K562 (cell line): ENCODE measurements at regions not wholly inside any gene's neighbourhood (a gene's known extent, or its start where the extent isn't known, plus 50 kb on each side); places are given as distances from the start of the nearest gene placed in this dataset.

ENCODE experiments used
- ATAC-seq: fragments of 200-7000 bp; cut with Tn5 transposase; 3 replicates; pipeline ENCODE4 v1.9.1; 2020; ENCODE audit warnings: moderate library complexity
- BruUV-seq: library from RNA; stranded (reverse); fragments of 400-500 nt; replicated peaks from 2 replicates; lab custom pipeline; 2021; lab: Mats Ljungman, UMichigan
- CTCF ChIA-PET: fragments of 300-600 bp; formaldehyde crosslinking; extraction: SDS; loops from one replicate; lab custom pipeline; 2021; ENCODE audit warnings: low intra/inter-chr PET ratio; lab: Yijun Ruan, JAX
- POLR2A ChIA-PET: fragments of 300-600, 350-650 bp; sonication (Branson Sonifier 250); formaldehyde crosslinking; extraction: SDS; loops from one replicate; lab custom pipeline; 2021; ENCODE audit warnings: antibody characterized with exemption, inconsistent platforms; lab: Yijun Ruan, JAX
- DNase-seq, 4 experiments: peaks; one replicate each; pipeline versions ENCODE4 v3.0.0 to v3.0.0-alpha.2; 2011 to 2018; ENCODE audit warnings: low spot score in 3 of 4, mixed read lengths in 3 of 4; ENCODE audit errors: extremely low read depth in 1 of 4
- FAIRE-seq: peaks from 2 replicates; lab custom pipeline; 2011; peaks lifted over from hg19 to GRCh38; lab: Jason Lieb, UNC
- H2AFZ ChIP-seq: 2 replicates; pipeline ENCODE4 v1.6.0; 2011; ENCODE audit warnings: low read depth, low read length, control low read depth, inconsistent platforms
- H3K27ac ChIP-seq: fragments of 200-600 bp; 3 replicates; pipeline ENCODE4 v1.8.0; 2011; ENCODE audit warnings: low read depth, mild to moderate bottlenecking, control low read depth, inconsistent platforms, low read length, moderate library complexity, mixed read lengths; ENCODE audit errors: extremely low read depth
- H3K27me3 ChIP-seq, 2 experiments: fragments of 300-600 bp in 1 of 2; 2 replicates in 1 of 2; 3 replicates in 1 of 2; pipeline versions ENCODE4 v1.6.0 to v1.8.0; 2011; ENCODE audit warnings: inconsistent platforms in 2 of 2, low read length in 2 of 2, mild to moderate bottlenecking in 1 of 2, mixed read lengths in 1 of 2, moderate library complexity in 1 of 2; ENCODE audit not compliant: control insufficient read depth in 2 of 2, insufficient read depth in 2 of 2
- H3K36me3 ChIP-seq: fragments of 300-600 bp; 3 replicates; pipeline ENCODE4 v1.8.0; 2011; ENCODE audit warnings: mild to moderate bottlenecking, low read length, inconsistent platforms; ENCODE audit not compliant: control insufficient read depth, insufficient read depth
- H3K4me1 ChIP-seq, 2 experiments: fragments of 200-600 bp in 1 of 2; replicated peaks in 1 of 2; 2 replicates in 1 of 2; 3 replicates in 1 of 2; pipeline versions ENCODE4 v1.5.1 to v1.8.0; 2011; ENCODE audit warnings: inconsistent platforms in 2 of 2, low read length in 2 of 2, mild to moderate bottlenecking in 1 of 2, mixed read lengths in 1 of 2, moderate library complexity in 1 of 2; ENCODE audit not compliant: control insufficient read depth in 2 of 2, insufficient read depth in 2 of 2
- H3K4me2 ChIP-seq: 2 replicates; pipeline ENCODE4 v1.6.1; 2011; ENCODE audit warnings: low read length, control low read depth, inconsistent platforms, mixed read lengths; ENCODE audit not compliant: insufficient read depth
- H3K4me3 ChIP-seq: fragments of 200-600 bp; sonication (generic), shearing (Covaris generic); 2 replicates; pipeline ENCODE4 v1.5.1; 2016; ENCODE audit warnings: control low read depth, inconsistent platforms
- H3K79me2 ChIP-seq: fragments of 200-600 bp; 3 replicates; pipeline ENCODE4 v1.8.0; 2011; ENCODE audit warnings: low read length, inconsistent platforms; ENCODE audit not compliant: control insufficient read depth, insufficient read depth
- H3K9ac ChIP-seq, 2 experiments: 2 replicates each; pipeline versions ENCODE4 v1.6.0 to v1.6.1; 2011; ENCODE audit warnings: low read depth in 2 of 2, low read length in 2 of 2, control low read depth in 1 of 2, inconsistent platforms in 1 of 2, mild to moderate bottlenecking in 1 of 2, mixed read lengths in 1 of 2; ENCODE audit not compliant: insufficient read depth in 1 of 2
- H3K9me1 ChIP-seq: one replicate; pipeline ENCODE4 v1.6.0; 2011; ENCODE audit warnings: inconsistent platforms, mild to moderate bottlenecking, low read length, moderate library complexity; ENCODE audit not compliant: control insufficient read depth, insufficient read depth
- H3K9me3 ChIP-seq: replicated peaks from 2 replicates; pipeline ENCODE4 v1.5.1; 2011; ENCODE audit warnings: low read depth, low read length, inconsistent platforms; ENCODE audit not compliant: control insufficient read depth, insufficient read depth
- H4K20me1 ChIP-seq: replicated peaks from 2 replicates; pipeline ENCODE4 v1.6.1; 2011; ENCODE audit warnings: low read length, inconsistent platforms, mixed read lengths; ENCODE audit not compliant: control insufficient read depth, insufficient read depth
- CBX5 ChIP-seq: IDR thresholded peaks from 2 replicates; pipeline ENCODE4 v1.6.1; 2014; ENCODE audit warnings: low read depth, borderline replicate concordance
- EP400 ChIP-seq: fragments of 450-650 bp; IDR thresholded peaks from 2 replicates; pipeline ENCODE4 v1.6.1; 2017; ENCODE audit warnings: antibody characterized with exemption, mild to moderate bottlenecking, moderate library complexity
- GTF2A2 ChIP-seq: IDR thresholded peaks from 2 replicates; pipeline ENCODE4 v1.6.1; 2016; ENCODE audit warnings: mild to moderate bottlenecking, missing genetic modification characterization, missing compliant biosample characterization
- RAD51 ChIP-seq: fragments of 450-650 bp; IDR thresholded peaks from 2 replicates; pipeline ENCODE4 v1.7.1; 2016; ENCODE audit warnings: low read depth, mild to moderate bottlenecking, borderline replicate concordance
- SETDB1 ChIP-seq: IDR thresholded peaks from one replicate; pipeline ENCODE4 v1.6.1; 2012; ENCODE audit warnings: low read length, control low read depth, inconsistent platforms
- TFE3 ChIP-seq: fragments of 450-650 bp; formaldehyde crosslinking; IDR thresholded peaks from 2 replicates; pipeline ENCODE4 v1.4.0; 2020; ENCODE audit warnings: mild to moderate bottlenecking, mixed read lengths
- TOE1 ChIP-seq, 2 experiments: fragments of 450-650 bp in 1 of 2; sonication (generic) in 1 of 2; formaldehyde crosslinking in 1 of 2; IDR thresholded peaks; 2 replicates each; pipeline versions ENCODE4 v1.7.1 to v1.8.0; 2016 to 2022; ENCODE audit warnings: borderline replicate concordance in 2 of 2, mild to moderate bottlenecking in 2 of 2, antibody characterized with exemption in 1 of 2, inconsistent platforms in 1 of 2, low read depth in 1 of 2, missing genetic modification reagents in 1 of 2, moderate library complexity in 1 of 2
- TRIM24 ChIP-seq, 2 experiments: fragments of 450-650 bp; IDR thresholded peaks; 2 replicates each; pipeline ENCODE4 v1.6.1; 2016
- USF2 ChIP-seq: sonication (generic); formaldehyde crosslinking; IDR thresholded peaks from 2 replicates; pipeline ENCODE4 v1.5.0; 2020; ENCODE audit warnings: missing genetic modification reagents
- ZNF121 ChIP-seq: sonication (generic); formaldehyde crosslinking; conservative IDR thresholded peaks from 2 replicates; pipeline ENCODE4 v1.8.0; 2022; ENCODE audit warnings: missing genetic modification reagents
- ZNF316 ChIP-seq: fragments of 450-650 bp; IDR thresholded peaks from 2 replicates; pipeline ENCODE4 v1.6.1; 2016
- ZNF436 ChIP-seq: fragments of 250-450, 450-650 bp; sonication (Bioruptor Pico); formaldehyde crosslinking; IDR thresholded peaks from 2 replicates; pipeline ENCODE4 v1.7.0; 2020; ENCODE audit warnings: mild to moderate bottlenecking
- WGBS: fragments of 100-300 bp; shearing (Covaris generic); methylation state at CpG from one replicate; pipeline ENCODE4 v1.1.6; 2016; ENCODE audit warnings: low coverage, mixed read lengths; ENCODE audit not compliant: insufficient coverage; ENCODE audit errors: missing lambda C conversion rate; 5-methylcytosine and 5-hydroxymethylcytosine counted together
- in situ Hi-C: fragments of 300-500 bp; cut with MboI; formaldehyde crosslinking; loops from 4 replicates; pipeline ENCODE4 v1.15.0; 2018; ENCODE audit warnings: inconsistent platforms, mixed read lengths
- intact Hi-C: fragments of 100-400 bp; cut with micrococcal nuclease; formaldehyde crosslinking; loops from 2 replicates; pipeline ENCODE4 v1.14.2; 2022
- TF ChIP-seq, protein P1 (sequence below): sonication (generic); IDR thresholded peaks from 2 replicates; pipeline ENCODE4 v1.6.1; 2016
- TF ChIP-seq, protein P2 (sequence below): fragments of 450-650 bp; IDR thresholded peaks from 2 replicates; pipeline ENCODE4 v1.6.1; 2016; ENCODE audit warnings: mild to moderate bottlenecking

DNA sequence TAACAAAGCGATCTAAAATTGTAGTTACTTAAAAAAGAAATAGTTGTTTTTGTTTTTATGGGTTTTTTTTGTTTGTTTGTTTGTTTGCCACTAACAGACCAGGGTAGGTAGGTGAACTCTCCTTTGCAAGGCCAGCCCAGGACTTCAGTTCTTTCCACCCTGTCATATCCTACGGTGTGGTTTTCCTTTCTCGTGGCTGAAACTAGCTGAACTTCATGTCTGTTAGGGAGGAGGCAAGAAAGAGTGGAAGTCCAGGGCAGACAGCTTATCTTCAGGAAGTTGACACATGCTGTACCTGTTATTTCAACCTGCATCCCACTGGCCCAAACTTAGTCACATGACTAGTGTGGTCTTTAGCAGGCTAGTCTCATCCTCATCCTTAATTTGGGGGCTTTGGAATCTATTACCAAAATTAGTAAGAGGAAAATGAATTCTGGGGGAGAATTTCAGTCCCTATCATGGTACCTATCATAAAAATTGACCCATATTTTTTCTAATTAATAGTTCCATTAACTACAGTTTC is 62.9 kb upstream of the LRRC7 start:
- no peak for FAIRE-seq
- 3% methylated on average over 3 of the region's 3 CpGs for WGBS

More for the DNA sequence above, 62.9 kb upstream of the LRRC7 start:
- Histone ChIP-seq H2AFZ (peak overlapping the region; percentile 83), H3K36me3 (no peaks in the 10 kb centered on the region), H3K4me1 (no peaks in the 10 kb centered on the region; a peak in 2 of 5 replicates), H3K9ac (no peak overlapping the region; a peak in 1 of 4 replicates), H3K4me3 (no peak overlapping the region), H3K4me2 (no peak overlapping the region), H3K9me3 (no peaks in the 10 kb centered on the region), H3K9me1 (no peaks in the 10 kb centered on the region), H3K27me3 (no peaks in the 10 kb centered on the region), H3K79me2 (no peaks in the 10 kb centered on the region), H4K20me1 (no peaks in the 10 kb centered on the region), H3K27ac (no peak overlapping the region)
- POLR2A ChIA-PET: interaction anchor here (1.5 kb wide), 1 partner anchor 17 kb away, joined by 4 read pairs; no protein-coding TSS in a partner anchor
- ATAC-seq (peak; percentile 62), DNase-seq (peak in 1 of 4 experiments; percentile 45)
- CTCF ChIA-PET: no interaction called here
- intact Hi-C loops: no loop called here
- no peak for TF ChIP-seq SETDB1
- TF ChIP-seq EP400: 0 out of 2 replicates have a peak, but pooled peaks have one; percentile 8
- TF ChIP-seq GTF2A2 (tag): no peak
- TF ChIP-seq USF2 (CRISPR knock-in tag): peak; percentile 19; the same call in 1 of the 2 replicates
- TF ChIP-seq ZNF121 (CRISPR knock-in tag): no peak
- 0 out of 4 replicates have a peak, but pooled peaks of 1 of the 2 experiments have one; percentile 23 for TF ChIP-seq TRIM24 (IDR thresholded peaks at IDR 0.05)
- TF ChIP-seq ZNF316: peak; percentile 49
- TF ChIP-seq CBX5: no peak
- TF ChIP-seq, protein P1, sequence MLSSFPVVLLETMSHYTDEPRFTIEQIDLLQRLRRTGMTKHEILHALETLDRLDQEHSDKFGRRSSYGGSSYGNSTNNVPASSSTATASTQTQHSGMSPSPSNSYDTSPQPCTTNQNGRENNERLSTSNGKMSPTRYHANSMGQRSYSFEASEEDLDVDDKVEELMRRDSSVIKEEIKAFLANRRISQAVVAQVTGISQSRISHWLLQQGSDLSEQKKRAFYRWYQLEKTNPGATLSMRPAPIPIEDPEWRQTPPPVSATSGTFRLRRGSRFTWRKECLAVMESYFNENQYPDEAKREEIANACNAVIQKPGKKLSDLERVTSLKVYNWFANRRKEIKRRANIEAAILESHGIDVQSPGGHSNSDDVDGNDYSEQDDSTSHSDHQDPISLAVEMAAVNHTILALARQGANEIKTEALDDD: 0 out of 2 replicates have a peak, but pooled peaks have one; percentile 26
- TF ChIP-seq TFE3 (CRISPR knock-in tag): peak; percentile 87
- TF ChIP-seq ZNF436 (CRISPR knock-in tag): no peak
- peak; percentile 47; the same call in 1 of the 2 replicates for TF ChIP-seq TOE1 (IDR thresholded peaks at IDR 0.05; ENCODE audit: borderline replicate concordance)
- TF ChIP-seq TOE1 (CRISPR knock-in tag; IDR thresholded peaks at IDR 0.05; ENCODE audit: borderline replicate concordance, low read depth): no peak
- TF ChIP-seq RAD51: peak; percentile 58; the same call in 1 of the 2 replicates
- TF ChIP-seq, protein P2, sequence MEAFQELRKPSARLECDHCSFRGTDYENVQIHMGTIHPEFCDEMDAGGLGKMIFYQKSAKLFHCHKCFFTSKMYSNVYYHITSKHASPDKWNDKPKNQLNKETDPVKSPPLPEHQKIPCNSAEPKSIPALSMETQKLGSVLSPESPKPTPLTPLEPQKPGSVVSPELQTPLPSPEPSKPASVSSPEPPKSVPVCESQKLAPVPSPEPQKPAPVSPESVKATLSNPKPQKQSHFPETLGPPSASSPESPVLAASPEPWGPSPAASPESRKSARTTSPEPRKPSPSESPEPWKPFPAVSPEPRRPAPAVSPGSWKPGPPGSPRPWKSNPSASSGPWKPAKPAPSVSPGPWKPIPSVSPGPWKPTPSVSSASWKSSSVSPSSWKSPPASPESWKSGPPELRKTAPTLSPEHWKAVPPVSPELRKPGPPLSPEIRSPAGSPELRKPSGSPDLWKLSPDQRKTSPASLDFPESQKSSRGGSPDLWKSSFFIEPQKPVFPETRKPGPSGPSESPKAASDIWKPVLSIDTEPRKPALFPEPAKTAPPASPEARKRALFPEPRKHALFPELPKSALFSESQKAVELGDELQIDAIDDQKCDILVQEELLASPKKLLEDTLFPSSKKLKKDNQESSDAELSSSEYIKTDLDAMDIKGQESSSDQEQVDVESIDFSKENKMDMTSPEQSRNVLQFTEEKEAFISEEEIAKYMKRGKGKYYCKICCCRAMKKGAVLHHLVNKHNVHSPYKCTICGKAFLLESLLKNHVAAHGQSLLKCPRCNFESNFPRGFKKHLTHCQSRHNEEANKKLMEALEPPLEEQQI: 0 out of 2 replicates have a peak, but pooled peaks have one; percentile 27
- in situ Hi-C loops: no loop called here
- BruUV-seq: no TSS peak
